Middle frontal gyrus (tissue), 1 donor: ENCODE measurements at regions not wholly inside any gene's neighbourhood (a gene's known extent, or its start where the extent isn't known, plus 50 kb on each side); places are given as distances from the start of the nearest gene placed in this dataset.
"Not testable (repeated sequence)": the region's sequence is repeated elsewhere in the genome, so short reads cannot be mapped to it uniquely, and the experiment has no call there.

Experiments
- DNase-seq: peaks from one replicate; pipeline ENCODE4 v3.0.0-alpha.2; 2015; ENCODE audit warnings: low spot score; ENCODE audit errors: extremely low spot score

DNA sequence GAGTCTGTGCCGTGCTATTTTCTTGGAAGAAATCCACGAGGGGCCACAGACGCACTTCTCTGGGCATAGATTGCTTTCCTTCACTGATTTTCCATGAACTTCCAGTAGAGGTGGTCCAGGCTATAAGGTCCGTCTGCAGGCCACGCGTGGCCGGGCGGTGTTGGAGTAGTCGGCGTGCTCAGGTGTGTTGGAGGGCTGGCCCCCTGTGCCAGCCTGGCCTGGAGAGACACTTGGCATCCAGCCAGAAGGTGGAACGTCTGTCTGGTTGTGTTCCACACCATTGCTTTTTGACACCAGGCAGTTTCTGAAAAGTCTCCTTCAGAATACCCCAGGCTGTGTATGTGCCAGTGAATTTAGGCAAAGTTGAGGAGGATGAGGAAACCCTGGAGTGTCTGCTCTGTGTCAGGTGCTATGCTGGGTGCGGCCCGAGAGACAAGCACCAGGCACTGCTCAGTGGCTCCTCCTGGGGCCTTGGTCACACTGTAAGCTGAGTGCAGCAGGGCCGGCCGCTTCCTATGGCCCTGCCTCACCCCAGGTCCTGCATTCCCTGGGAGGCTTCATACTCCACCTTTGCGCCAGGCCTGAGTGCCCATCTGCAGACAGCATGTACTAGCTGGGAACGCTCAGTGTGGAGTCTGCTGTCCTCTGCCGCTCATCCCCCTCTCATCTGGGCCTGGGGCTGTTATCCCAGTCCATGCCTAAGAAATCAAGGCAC, 52.1 kb upstream of the TAMM41 start:
- no peak for DNase-seq

DNA sequence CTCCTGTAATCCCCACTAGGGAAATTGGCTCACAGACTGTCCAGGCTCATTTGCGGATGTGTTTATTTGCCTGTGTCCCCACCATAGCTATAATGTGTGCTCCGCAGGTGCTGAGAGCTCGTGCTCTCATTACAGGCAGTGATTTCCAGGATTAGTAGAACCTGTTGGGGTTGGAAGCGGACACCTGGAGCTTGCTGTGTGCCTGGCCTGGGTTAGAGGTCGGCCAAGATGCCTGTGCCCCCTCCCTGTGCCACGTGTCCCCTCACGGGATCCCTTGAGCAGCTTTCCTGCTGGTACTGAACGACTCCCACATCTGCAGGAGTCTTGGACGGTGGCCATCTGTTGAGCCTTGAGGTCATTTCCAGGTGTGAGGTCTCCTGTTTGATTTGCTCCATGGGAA, 52.7 kb upstream of the TAMM41 start:
- not testable (repeated sequence) for DNase-seq

DNA sequence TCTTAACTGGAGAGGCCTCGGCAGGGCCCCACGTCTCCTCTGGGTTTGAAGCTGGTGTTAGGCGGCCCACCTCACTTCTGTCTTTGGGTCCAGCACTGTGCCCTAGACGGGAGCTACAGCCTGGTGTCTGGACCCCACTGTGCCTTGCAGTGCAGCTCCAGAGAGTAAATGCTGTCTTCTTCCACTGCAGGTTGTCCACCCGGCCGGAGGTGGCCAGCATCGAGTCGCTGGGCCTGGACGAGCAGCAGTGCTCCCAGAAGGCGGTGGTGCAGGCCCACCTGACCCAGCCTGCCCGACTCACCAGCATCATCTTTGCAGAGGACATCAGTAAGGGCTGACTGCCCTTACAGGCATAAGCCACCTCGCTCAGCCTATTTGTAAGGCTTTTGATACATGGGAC, 53.1 kb upstream of the TAMM41 start:
- no peak for DNase-seq

DNA sequence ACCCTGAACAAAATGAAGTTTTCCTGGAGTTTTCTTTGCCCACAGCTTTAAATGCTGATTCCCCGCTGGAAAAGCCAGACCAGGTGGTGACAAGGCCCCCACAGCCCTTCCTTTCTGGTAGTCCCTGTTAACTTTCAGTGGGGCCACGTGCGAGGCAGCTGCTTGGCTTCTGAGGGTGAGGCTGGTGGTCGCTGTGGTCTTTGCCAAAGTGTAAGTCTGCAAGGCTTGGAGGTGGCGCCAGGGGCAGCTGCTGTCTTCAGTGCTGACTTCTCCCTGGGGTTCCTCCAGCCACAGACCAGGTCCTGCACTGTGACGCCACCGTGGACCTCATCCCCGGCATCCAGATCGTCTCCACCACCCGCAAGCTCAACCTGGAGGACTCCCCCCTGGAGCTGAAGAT, 54.1 kb upstream of the TAMM41 start:
- no peak for DNase-seq

GRCh38 chr3:11901286-11901875, 54.7 kb upstream of the TAMM41 start:
- DNase-seq: no peak

DNA sequence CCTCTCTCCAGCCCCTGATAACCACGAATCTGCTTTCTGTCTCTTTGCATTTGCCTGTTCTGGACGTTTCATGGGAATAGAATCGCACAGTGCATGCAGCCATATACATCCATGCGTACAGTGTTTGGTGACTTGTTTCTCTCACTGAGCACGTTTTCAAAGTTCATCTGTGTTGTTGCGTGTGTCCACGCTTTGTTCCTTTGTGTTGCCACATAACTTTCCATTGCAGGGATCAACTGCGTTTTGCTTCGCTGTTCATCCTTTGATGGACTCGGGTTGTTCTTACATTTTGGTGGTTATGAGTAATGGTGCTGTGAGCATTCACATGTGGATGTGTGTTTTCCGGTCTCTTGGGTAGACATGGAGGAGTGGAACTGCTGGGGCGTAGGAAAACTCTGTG, 56.4 kb upstream of the TAMM41 start:
- DNase-seq: no peak

- no peak for DNase-seq
Measured at GRCh38 chr3:11903447-11903846, 56.8 kb upstream of the TAMM41 start.

- no peak for DNase-seq
Measured at GRCh38 chr3:11904157-11904556, 57.5 kb upstream of the TAMM41 start.

DNA sequence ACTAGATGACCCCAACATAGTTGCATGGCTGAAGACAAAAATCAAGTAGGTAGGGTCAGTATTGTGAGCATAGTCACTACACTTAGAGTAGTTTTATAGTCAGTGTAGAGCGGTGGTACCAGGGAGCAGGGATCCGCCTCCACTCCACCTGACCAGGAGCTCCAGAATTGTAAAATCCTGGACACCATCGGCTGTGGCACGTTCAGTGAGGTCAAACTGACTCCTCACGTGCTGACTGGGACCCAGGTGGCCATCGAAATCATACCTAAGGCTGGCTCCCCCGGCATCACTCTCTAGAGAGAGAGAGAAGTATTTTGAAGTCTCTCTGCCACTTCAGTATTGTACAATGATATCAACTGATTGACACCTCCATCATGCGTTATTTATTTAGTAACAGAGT, 59.7 kb upstream of the TAMM41 start:
- no peak for DNase-seq

GRCh38 chr3:11907667-11908660, 61.3 kb upstream of the TAMM41 start:
- peak; percentile 5 for DNase-seq

DNA sequence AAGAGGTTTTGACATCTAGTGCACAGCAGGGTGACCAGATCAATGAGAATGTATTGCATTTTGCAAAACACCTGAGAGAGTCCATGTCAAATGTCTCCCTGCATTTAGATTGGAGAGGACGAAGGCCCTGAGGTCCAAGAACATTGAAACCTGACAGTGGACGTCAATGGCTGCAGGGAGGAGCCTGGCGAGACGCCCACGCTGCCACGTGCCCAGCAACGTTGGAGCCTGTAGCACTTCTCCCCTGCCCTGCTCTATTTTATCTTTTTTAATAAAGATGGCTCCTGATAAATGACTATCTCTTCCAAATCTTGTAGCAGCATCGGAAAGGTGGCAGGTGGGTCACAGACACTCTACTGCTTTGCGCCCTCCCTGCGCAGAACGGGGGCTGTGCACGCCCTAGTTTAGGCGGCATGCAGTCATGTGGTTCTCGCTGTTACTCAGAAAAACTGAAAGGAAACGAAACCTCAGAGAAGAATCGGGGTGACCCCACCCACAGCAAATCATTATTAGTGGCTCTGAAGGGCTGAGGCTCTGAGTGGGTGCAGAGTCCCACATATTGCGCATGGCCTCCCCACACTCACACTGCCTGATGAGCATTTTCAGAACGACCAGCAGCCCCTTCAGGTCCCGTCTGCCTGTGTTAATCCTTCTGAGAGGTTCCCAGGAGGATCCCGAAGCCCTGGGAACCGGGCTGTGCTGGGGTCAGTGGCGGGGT, 62.5 kb upstream of the TAMM41 start:
- DNase-seq: no peak

DNA sequence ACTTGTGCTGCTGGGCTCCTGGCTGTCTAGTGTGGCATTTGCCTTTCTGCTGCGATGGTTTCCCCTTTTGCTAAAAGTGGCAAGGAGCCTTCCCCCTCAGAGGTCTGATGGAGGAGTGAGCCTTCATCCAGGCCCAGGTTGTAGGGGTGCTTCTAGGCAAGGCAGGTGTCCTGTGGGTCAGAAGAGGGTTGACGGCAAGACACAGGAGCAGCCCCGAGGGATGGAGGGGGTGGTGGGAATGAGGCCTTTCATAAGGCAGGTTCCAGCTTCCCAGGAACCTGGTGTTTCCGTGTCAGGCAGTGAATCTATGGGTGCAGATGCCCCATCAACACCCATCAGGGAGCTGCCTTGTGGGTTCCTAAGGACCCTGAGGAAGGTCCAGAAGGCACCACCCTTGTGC, 63.0 kb upstream of the TAMM41 start:
- no peak for DNase-seq

- DNase-seq: not testable (repeated sequence)
Measured at GRCh38 chr3:11910216-11910930, 63.7 kb upstream of the TAMM41 start.

GRCh38 chr3:11910971-11911531, 64.4 kb upstream of the TAMM41 start:
- no peak for DNase-seq

DNA sequence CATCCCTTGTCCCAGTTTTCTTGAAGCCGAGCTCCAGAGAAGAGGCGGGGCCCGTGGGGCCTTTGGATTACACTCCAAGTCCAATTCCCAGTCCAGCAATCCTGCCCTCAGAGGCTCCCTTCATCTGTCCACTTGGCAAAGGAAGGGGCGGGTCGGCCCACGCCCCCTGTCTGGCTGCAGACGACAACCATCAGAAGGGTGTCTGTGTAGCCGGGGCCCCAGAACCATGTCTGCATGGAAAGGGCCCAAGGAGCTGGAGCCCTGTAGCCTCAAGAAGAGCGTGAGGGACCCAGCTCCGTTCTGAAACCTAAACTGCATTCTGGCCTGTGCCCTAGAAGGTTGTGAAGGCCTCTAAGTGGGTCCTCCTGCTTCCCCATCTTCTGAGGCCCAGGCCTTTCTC, 65.2 kb upstream of the TAMM41 start:
- DNase-seq: not testable (repeated sequence)

DNA sequence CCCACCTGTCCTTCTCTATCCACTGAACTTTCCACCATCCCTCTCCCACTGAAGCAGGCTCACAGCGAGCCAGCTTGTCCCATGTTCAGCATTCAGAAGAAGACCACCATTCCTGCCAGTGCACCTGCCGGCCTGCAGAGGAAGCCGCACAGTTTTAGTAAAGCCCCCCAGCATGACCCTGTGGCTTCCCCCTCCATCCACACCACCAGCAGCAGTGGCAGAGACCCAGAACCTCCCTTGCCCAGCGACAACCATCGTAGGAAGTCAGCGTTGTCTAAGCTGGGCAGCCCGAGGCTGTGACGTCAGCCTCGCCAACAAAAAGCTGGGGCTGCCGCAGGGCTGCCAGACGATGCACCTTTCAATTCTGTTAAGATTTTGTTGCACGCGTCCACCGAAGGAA, 66.6 kb upstream of the TAMM41 start:
- DNase-seq: no peak

GRCh38 chr3:11914041-11914440, 67.4 kb upstream of the TAMM41 start:
- no peak for DNase-seq

- DNase-seq: no peak
Measured at GRCh38 chr3:11914651-11915050, 68.0 kb upstream of the TAMM41 start.

- DNase-seq: no peak
Measured at GRCh38 chr3:11915621-11916424, 69.1 kb upstream of the TAMM41 start.

DNA sequence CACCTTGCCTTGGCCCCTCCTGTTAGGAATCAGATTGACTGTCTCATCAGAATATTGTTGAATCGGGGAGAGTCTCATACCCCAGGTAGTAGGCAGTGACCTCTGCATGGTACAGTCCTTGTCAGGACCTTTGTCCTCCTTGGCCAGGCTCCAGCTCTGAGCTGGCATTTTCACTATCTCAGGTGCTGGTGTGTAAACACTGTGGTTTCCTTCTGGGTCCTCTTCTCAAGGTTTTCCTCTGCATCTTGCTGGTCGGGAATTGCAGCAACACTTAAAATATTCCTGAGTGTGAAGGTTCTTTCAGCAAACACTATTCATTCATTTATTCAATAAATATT, 69.7 kb upstream of the TAMM41 start:
- DNase-seq: not testable (repeated sequence)
